ENCODE measurements at regions not wholly inside any gene's neighbourhood (a gene's known extent, or its start where the extent isn't known, plus 50 kb on each side); places are given as distances from the start of the nearest gene placed in this dataset.

- Histone ChIP-seq H2AFZ (ENCODE audit: control insufficient read depth, low read length) (no peak overlapping the region), H3K9me3 (ENCODE audit: control insufficient read depth, low read depth, low read length) (no peaks in the 10 kb centered on the region), H3K27ac (ENCODE audit: control insufficient read depth, insufficient read depth, low read length) (no peak overlapping the region), H3K4me3 (ENCODE audit: control insufficient read depth in 2 of 3, extremely low read depth in 1 of 3, insufficient read depth in 2 of 3, low read depth in 1 of 3, low read length in 3 of 3) (no peak overlapping the region), H4K20me1 (ENCODE audit: control insufficient read depth, extremely low read depth, insufficient read depth, low read length) (no peaks in the 10 kb centered on the region), H3K27me3 (ENCODE audit: control insufficient read depth, extremely low read depth, insufficient read depth, low read length) (no peaks in the 10 kb centered on the region), H3K4me1 (ENCODE audit: control insufficient read depth, extremely low read depth, insufficient read depth, low read length) (peaks cover 2% of the 10 kb centered on the region), H3K79me2 (ENCODE audit: control insufficient read depth, insufficient read depth, low read length) (no peaks in the 10 kb centered on the region), H3K9me1 (ENCODE audit: control insufficient read depth, extremely low read depth, insufficient read depth, low read length) (no peaks in the 10 kb centered on the region), H3K36me3 (ENCODE audit: control insufficient read depth in 2 of 2, extremely low read depth in 1 of 2, insufficient read depth in 2 of 2, low read length in 2 of 2) (no peaks in the 10 kb centered on the region), H3K4me2 (ENCODE audit: control insufficient read depth, extremely low read depth, insufficient read depth, low read depth, low read length) (no peak overlapping the region), H3K9ac (ENCODE audit: control insufficient read depth, extremely low read depth, insufficient read depth, low read length) (no peak overlapping the region)
- dilution Hi-C loops (cut with MboI; ENCODE audit: extremely low pct_ligation_motif_present, low sequenced_read_pairs) = no loop called here
- DNase-seq (ENCODE audit: low read depth, low spot score) = no peak
- peak; percentile 43 for FAIRE-seq
- TF ChIP-seq CTCF (optimal IDR thresholded peaks at IDR 0.05 in 1 of 3, IDR thresholded peaks at IDR 0.05 in 1 of 3, conservative IDR thresholded peaks at IDR 0.05 in 1 of 3; ENCODE audit: extremely low read depth in 1 of 3, insufficient read depth in 2 of 3, low read length in 3 of 3) = peak; percentile 37 to 74 (median 40)
- TF ChIP-seq EZH2 (IDR thresholded peaks at IDR 0.05; ENCODE audit: low read length) = no peak
Measured at GRCh38 chr9:29691758-29692407, 2118.6 kb upstream of the C9orf72 start.

GRCh38 chr9:29697011-29697410, 2123.7 kb upstream of the C9orf72 start:
- dilution Hi-C loops (cut with MboI; ENCODE audit: extremely low pct_ligation_motif_present, low sequenced_read_pairs) = no loop called here

More at GRCh38 chr9:29697011-29697410, 2123.7 kb upstream of the C9orf72 start:
- TF ChIP-seq CTCF (optimal IDR thresholded peaks at IDR 0.05 in 1 of 3, IDR thresholded peaks at IDR 0.05 in 1 of 3, conservative IDR thresholded peaks at IDR 0.05 in 1 of 3; ENCODE audit: extremely low read depth in 1 of 3, insufficient read depth in 2 of 3, low read length in 3 of 3) (no peak), EZH2 (IDR thresholded peaks at IDR 0.05; ENCODE audit: low read length) (no peak)
- no peak overlapping the region for H3K4me3 ChIP-seq (ENCODE audit: control insufficient read depth in 2 of 3, extremely low read depth in 1 of 3, insufficient read depth in 2 of 3, low read depth in 1 of 3, low read length in 3 of 3)
- H3K9me3 ChIP-seq (ENCODE audit: control insufficient read depth, low read depth, low read length) = no peaks in the 10 kb centered on the region
- no peak overlapping the region for H3K27ac ChIP-seq (ENCODE audit: control insufficient read depth, insufficient read depth, low read length)
- H3K9ac ChIP-seq (ENCODE audit: control insufficient read depth, extremely low read depth, insufficient read depth, low read length) = no peak overlapping the region
- no peaks in the 10 kb centered on the region for H4K20me1 ChIP-seq (ENCODE audit: control insufficient read depth, extremely low read depth, insufficient read depth, low read length)
- DNase-seq (ENCODE audit: low read depth, low spot score) (no peak), FAIRE-seq (peak; percentile 49)
- no peaks in the 10 kb centered on the region for H3K36me3 ChIP-seq (ENCODE audit: control insufficient read depth in 2 of 2, extremely low read depth in 1 of 2, insufficient read depth in 2 of 2, low read length in 2 of 2)
- peaks cover 3% of the 10 kb centered on the region for H3K4me1 ChIP-seq (ENCODE audit: control insufficient read depth, extremely low read depth, insufficient read depth, low read length)
- H2AFZ ChIP-seq (ENCODE audit: control insufficient read depth, low read length) = no peak overlapping the region
- H3K27me3 ChIP-seq (ENCODE audit: control insufficient read depth, extremely low read depth, insufficient read depth, low read length) = no peaks in the 10 kb centered on the region
- H3K4me2 ChIP-seq (ENCODE audit: control insufficient read depth, extremely low read depth, insufficient read depth, low read depth, low read length) = peak overlapping the region; percentile 17
- no peaks in the 10 kb centered on the region for H3K79me2 ChIP-seq (ENCODE audit: control insufficient read depth, insufficient read depth, low read length)
- no peaks in the 10 kb centered on the region for H3K9me1 ChIP-seq (ENCODE audit: control insufficient read depth, extremely low read depth, insufficient read depth, low read length)

Data from keratinocyte (primary cell).